GM21447 (cell line): ENCODE measurements at regions not wholly inside any gene's neighbourhood (a gene's known extent, or its start where the extent isn't known, plus 50 kb on each side); places are given as distances from the start of the nearest gene placed in this dataset.
"Not testable (repeated sequence)": the region's sequence is repeated elsewhere in the genome, so short reads cannot be mapped to it uniquely, and the experiment has no call there.

ENCODE experiments used
- ATAC-seq: cut with Tn5 transposase; IDR thresholded peaks from one replicate; pipeline ENCODE4 v1.9.1; 2021; ENCODE audit not compliant: unreplicated experiment

DNA sequence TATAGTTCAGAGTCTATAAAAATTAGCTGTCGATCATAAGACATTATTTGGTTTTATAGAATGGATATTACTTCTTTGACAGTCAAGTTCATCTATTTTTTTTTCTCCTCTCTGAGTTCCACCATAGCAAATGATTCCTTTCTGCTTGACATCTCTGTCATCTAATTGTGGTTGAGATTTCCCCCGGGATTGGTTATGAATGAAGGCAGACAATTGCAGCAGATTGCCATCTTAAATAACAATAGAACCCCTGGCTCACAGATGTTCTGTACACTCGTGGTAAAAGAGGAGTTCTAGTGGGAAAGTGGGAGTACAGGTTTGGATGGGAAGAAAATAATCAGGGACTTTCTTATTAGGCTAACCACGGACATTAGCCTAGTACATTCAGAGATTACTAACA lies 292.1 kb upstream of the NRXN1 start:
- ATAC-seq: no peak

DNA sequence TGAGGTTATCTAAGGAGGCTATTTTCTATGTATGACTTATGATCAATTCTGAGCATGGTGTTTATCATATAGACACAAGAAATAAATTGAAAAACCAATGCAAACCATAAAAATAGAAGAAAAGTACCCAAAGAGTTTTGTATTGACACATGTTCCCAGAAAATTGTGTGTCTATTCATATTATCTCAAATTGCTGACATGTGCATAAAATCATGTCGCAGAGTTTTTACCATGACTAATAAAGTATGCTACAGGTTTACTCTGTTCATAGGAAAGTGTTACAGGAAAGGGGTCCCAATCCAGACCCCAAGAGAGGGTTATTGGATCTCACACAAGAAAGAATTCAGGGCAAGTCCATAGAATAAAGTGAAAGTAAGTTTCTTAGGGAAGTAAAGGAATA lies 290.7 kb upstream of the NRXN1 start:
- ATAC-seq: no peak

- no peak for ATAC-seq
Observed at GRCh38 chr2:51304311-51304710, 272.4 kb upstream of the NRXN1 start.

- ATAC-seq: no peak
Observed at GRCh38 chr2:51301381-51301780, 269.4 kb upstream of the NRXN1 start.

- ATAC-seq: no peak
Observed at GRCh38 chr2:51299370-51299769, 267.4 kb upstream of the NRXN1 start.

- no peak for ATAC-seq
Observed at GRCh38 chr2:51297488-51297887, 265.6 kb upstream of the NRXN1 start.

DNA sequence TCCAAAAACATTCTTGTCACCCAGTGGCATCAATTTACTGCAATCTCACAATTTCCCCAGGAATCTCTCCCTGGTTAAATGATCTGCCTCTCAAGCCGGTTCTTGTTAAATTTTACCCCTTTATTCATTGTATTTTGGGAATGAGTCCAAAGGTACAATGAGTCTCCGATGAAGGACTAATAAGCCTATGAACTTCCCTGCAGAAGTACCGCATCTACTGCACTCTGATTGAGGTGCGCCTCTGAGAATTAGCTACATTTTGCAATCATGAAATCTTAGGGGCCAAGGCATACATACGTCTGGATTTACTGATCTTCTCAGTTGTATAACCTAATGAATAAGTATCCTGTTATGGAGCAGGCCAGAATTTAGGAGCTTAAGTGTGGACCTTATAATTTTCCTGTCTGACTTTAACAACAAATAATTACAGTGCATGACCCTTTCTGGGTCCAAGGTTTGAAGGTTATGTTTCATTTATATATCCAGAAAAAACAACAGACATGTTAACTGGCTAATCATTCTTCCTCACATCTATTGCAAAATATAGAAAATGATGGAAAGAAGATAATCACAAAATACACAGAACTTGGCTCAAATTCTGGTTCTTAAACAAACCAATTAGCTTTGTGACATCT lies 261.8 kb upstream of the NRXN1 start:
- no peak for ATAC-seq

DNA sequence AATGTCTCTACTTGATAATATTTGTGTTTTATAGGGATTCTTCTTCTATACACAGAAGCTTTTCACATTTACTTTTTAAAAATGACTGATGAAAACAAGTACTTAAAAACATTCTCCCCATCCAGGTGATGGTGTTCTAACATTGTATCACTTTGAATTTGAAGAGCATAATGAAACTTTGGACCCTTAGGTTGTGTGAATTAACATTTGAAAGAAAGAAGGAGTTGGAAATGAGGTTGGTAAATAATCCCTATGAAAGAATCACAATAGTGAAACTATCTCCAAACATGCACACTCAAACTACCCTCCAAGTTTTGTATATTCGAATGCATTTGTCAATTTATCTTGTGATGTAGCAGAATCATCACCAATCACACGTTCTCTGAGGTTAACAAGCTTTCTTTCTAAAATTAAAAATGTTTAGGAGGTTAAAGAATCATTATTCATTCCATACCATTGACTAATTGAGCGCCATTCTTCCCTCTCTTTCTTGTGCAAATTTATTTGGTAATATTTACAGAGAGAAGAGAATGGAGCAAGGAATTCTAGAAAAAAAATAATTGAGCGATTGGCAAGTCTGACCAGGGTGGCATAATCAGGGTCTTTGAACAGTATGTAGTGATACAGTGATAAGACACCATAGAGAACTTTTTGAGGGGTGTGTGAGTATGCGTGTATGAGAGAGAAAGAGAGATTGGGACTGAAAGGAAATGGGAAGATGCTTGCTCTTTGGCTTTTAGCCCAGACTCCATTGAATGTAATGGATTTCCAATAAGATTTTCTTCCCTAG lies 260.0 kb upstream of the NRXN1 start:
- no peak for ATAC-seq

DNA sequence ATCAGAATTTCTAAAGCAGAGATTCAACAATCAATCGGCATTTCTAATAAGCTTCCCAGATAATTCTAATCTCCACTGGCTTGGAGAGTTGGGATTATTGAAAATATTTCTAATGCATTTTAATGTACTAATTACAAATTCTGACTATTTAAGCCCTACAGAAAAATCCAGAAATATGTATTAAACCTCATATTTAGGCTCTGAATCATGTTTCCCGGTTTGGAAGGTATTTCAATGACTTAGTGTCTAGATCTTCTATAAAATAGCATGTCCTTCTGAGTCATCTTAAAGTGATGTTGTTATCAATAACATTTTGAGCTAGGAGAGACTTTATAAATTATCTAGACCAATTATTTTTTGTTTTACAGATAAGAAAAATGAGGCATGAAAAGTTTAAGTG lies 258.8 kb upstream of the NRXN1 start:
- no peak for ATAC-seq

GRCh38 chr2:51289045-51289444 lies 257.1 kb upstream of the NRXN1 start:
- ATAC-seq: no peak

GRCh38 chr2:51268191-51268590 lies 236.3 kb upstream of the NRXN1 start:
- no peak for ATAC-seq

DNA sequence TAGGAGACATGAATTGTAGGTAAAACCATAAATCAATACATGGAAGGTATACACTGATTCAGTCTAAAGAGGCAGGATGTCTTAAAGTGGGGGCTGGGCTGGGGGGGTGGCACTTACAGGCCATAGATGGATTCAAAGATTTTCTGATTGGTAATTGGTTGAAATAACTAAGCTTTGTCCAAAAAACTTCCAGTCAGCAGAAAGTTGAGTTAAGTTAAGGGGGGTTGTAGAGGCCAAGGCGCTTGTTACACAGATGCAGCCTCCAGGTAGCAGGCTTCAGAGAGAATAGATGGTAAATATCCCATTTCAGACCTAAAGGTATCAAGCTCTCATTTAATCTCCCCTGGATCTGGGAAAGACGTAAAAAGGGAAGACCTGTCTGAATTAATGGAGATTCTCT lies 233.6 kb upstream of the NRXN1 start:
- no peak for ATAC-seq

DNA sequence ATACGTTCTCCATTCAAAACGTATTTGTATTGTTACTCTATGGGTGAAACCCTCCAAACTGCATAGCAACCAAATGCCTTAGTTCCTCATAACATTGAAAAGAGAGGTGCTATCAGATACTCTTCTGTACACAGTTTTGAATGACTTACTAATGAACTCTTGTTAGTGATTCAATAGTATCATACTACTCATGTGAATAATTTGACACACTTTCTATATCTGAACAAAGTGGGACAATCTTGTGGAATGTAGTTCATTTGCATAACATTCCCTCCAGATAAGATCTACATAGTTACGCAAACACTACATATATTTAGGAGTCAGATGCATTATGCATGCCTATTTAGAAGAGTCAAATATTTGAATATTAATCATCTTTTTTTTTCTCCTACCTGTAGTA lies 232.0 kb upstream of the NRXN1 start:
- no peak for ATAC-seq

DNA sequence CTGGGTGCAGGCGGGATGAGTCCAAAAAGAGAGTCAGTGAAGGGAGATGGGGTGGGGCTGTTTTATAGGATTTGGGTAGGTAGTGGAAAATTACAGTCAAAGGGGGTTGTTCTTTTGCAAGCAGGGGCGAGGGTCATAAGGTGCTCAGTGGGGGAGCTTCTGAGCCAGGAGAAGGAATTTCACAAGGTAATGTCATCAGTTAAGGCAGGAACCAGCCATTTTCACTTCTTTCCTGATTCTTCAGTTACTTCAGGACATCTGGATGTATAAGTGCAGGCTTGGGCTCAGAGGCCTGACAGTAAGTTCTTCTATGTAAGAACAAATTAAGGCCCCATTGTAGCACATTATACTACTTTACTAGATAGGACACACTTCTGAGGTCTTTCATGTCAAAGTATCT lies 231.2 kb upstream of the NRXN1 start:
- not testable (repeated sequence) for ATAC-seq

- ATAC-seq: no peak
Observed at GRCh38 chr2:51258301-51258700, 226.4 kb upstream of the NRXN1 start.

- ATAC-seq: no peak
Observed at GRCh38 chr2:51256736-51257135, 224.8 kb upstream of the NRXN1 start.

GRCh38 chr2:51251356-51251755 lies 219.4 kb upstream of the NRXN1 start:
- ATAC-seq: no peak

DNA sequence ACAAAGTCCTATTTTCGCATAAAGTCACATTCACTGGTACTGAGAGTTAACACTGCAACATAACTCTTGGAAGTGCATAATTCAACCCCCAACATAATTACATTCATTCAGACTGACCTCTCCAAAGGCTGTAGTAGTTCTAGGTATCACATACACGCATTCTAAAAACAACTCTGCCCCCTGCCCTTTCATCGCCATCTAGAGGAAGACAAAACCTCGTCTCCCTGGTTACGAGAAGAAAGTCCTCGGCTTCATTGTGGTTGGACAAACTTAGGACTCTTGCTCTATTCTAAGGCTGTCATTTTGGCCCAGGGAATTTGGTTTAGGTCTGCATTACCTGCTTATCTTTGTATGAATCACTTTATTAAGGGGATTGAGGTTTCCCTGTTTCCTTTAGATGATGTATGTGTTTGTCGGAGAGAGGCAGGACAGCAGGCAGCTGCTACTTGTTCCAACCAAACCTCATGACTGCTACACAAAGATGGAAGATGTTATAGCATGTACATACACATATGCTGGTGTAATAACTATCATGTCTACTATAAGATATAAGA lies 215.4 kb upstream of the NRXN1 start:
- ATAC-seq: no peak

DNA sequence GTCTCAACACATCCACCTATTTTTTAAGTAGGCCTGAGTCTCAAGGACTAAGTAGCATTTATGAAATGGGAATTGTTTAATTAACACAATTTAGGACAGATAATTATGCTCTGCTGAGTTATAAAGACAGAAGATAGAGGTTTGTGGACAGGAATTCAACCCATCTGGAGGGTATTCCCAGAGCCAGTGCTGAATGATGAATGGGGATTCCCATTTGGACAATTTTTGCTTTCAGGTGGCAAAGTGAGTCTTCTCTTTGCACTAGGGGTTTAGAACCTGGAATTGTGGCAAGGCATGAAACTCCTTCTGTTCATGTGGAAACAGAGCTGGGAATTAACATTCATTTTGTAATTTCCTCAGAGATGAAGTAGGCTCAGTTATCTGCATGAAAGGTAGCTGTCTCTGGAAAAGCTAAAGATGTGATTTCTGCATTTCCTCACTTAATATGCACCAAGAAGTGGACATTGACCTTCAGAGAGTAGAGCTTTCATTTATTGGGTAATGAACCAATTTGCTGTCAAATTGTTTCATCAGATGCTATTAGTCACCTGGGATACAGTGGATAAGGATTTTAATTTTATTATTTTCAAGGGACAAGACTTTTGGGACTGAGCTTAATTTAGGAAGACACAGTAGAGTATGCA lies 212.1 kb upstream of the NRXN1 start:
- ATAC-seq: no peak

DNA sequence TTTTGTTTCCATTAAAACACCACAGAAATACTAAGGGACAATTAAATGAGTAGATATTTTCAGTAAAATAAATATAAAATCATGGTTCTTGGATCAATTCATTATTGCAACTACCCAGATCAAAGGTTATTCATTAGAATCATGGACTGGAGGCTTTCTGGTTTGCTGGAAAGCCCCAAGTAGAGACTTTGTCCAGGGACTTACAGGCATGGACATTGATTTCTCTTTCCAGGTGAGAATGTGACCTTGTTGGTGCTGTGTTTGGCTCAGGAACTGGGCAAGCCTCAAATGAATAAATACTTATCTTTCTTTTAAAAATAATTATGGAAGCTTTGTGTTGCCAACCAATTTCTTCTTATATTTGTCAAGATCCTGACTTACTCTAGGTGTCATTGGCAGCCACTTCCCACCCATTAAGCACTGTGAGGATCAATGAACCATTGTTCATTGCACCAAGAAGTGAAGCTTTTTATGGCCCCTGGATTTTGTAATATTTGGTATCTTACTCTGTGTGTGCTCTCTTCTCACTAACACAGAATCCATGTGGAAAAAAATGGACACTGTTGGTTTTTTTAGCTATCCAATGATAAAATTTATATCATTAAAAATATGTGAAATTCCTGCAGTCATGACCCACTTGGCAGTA lies 205.8 kb upstream of the NRXN1 start:
- no peak for ATAC-seq

- no peak for ATAC-seq
Observed at GRCh38 chr2:51232027-51232426, 200.1 kb upstream of the NRXN1 start.

GRCh38 chr2:51231071-51231470 lies 199.1 kb upstream of the NRXN1 start:
- ATAC-seq: no peak
